GM12875 (cell line): ENCODE measurements at regions not wholly inside any gene's neighbourhood (a gene's known extent, or its start where the extent isn't known, plus 50 kb on each side); places are given as distances from the start of the nearest gene placed in this dataset.

Source experiments
- H3K4me3 ChIP-seq: one replicate; pipeline ENCODE4 v1.5.1; 2011; ENCODE audit warnings: low read depth, low read length, control low read depth
- TF ChIP-seq, protein P1 (sequence below): IDR thresholded peaks from 2 replicates; pipeline ENCODE4 v1.5.1; 2011; ENCODE audit warnings: low read depth, mild to moderate bottlenecking, control low read depth, inconsistent platforms, low read length, moderate library complexity, borderline replicate concordance; ENCODE audit not compliant: insufficient read depth

DNA sequence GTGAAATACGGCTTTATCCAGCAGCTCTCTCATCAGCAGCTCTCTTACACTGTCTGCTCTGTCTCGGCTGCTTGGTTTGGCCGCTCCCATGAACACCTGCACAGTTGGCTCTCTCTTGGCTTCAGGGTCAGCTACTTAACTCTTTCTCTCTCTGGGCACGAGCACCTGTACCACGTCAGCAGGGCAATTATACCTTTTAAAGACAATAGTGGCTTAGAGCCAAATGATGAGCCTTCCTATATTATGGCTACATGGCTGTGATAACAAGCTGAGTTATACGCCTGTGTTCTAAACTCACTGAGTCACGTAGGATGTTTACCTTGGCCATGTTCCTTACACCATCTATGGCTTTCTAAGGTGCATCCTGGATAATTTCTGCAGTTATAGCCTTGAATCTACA, 69.2 kb upstream of the CTNND2 start:
- TF ChIP-seq, protein P1, sequence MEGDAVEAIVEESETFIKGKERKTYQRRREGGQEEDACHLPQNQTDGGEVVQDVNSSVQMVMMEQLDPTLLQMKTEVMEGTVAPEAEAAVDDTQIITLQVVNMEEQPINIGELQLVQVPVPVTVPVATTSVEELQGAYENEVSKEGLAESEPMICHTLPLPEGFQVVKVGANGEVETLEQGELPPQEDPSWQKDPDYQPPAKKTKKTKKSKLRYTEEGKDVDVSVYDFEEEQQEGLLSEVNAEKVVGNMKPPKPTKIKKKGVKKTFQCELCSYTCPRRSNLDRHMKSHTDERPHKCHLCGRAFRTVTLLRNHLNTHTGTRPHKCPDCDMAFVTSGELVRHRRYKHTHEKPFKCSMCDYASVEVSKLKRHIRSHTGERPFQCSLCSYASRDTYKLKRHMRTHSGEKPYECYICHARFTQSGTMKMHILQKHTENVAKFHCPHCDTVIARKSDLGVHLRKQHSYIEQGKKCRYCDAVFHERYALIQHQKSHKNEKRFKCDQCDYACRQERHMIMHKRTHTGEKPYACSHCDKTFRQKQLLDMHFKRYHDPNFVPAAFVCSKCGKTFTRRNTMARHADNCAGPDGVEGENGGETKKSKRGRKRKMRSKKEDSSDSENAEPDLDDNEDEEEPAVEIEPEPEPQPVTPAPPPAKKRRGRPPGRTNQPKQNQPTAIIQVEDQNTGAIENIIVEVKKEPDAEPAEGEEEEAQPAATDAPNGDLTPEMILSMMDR = no peak
- no peak overlapping the region for H3K4me3 ChIP-seq

DNA sequence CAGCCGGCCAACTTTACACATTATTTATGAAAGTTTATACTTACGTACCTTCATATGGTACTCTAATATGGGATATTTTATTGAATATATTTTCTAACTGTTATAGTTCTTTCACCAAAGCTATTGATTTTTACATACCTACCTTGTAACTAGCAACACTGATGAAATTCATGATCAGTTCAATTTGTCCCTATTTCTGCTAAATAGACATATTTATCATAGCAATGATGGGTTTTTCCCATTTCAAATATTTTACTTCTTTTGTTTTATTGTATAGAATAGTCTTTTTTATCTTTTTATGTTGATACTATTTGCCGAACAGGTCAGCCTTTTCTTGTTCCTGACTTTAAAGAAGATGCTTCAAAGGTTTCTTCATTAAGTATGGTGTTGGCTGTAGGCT, 59.0 kb upstream of the CTNND2 start:
- no peak overlapping the region for H3K4me3 ChIP-seq
- TF ChIP-seq, protein P1 = no peak

DNA sequence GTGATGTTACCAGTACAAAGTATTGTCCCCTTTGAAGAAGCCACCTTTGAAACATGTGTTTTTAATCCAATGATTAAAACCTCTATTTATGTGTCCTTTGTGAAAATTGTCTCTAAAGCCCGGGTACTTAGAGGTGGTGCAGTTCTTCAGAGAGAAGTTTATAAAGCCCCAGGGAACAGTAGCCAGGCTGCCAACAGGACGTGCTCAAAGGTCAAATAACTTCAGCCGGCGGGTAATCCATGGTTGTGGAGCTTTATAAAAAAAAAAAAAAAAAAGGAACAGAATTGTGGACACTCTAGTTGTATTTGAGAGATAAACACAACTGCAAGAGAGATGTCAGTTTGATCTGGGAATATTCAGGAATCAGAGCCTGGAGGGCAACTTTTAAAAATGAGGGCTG, 57.9 kb upstream of the CTNND2 start:
- TF ChIP-seq, protein P1 = no peak
- H3K4me3 ChIP-seq = no peak overlapping the region

DNA sequence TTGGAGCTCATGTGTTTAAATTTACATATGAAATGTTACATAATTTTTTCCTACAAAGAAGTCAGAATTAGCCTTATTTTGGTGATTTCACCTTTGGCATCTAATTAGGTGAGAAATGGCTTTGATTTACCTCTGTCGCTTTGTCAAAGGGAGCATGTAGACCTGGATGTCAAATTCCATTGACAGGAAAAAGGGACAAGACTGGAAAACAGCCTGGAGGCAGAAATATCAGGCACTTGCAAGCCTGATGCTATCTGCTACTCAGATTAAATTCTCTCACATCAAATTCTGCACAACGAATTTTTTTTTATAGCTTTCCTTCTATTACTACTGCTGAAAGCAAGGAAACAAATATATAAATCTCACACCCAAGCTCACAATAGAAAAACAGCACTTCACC, 54.1 kb upstream of the CTNND2 start:
- no peak overlapping the region for H3K4me3 ChIP-seq
- TF ChIP-seq, protein P1 = no peak

DNA sequence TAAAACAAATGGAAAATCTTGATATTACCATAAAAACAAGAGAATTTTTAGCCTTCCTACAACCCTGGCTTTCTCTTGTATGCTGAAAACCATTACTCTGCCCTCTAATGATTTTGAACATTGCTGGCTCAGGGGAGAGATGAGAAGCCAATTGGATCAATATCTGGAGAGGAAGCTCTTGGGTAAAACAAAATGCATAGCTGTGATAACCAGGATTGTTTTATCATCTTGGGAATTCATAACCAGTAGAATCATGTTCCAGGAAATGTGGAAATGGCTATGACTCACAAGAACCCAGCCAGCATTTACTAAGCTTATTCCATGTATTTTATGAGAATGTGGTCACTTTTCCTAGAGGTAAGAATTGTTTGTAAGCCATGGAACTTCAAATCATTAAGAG, 51.1 kb upstream of the CTNND2 start:
- TF ChIP-seq, protein P1 = no peak
- no peak overlapping the region for H3K4me3 ChIP-seq
